ENCODE measurements at regions not wholly inside any gene's neighbourhood (a gene's known extent, or its start where the extent isn't known, plus 50 kb on each side); places are given as distances from the start of the nearest gene placed in this dataset.
"Not testable (repeated sequence)": the region's sequence is repeated elsewhere in the genome, so short reads cannot be mapped to it uniquely, and the experiment has no call there.

- H3K4me3 ChIP-seq (ENCODE audit: low read depth, low read length) = no peak overlapping the region
- no peak for TF ChIP-seq CTCF (IDR thresholded peaks at IDR 0.05; ENCODE audit: insufficient read depth, low read length, severe bottlenecking)
- FAIRE-seq (no peak), DNase-seq (ENCODE audit: low read depth) (no peak)
- H3K36me3 ChIP-seq (ENCODE audit: control insufficient read depth, insufficient read depth, low read length) = no peaks in the 10 kb centered on the region
- H3K27me3 ChIP-seq (ENCODE audit: control insufficient read depth, insufficient read depth, low read length) = no peaks in the 10 kb centered on the region
Measured at GRCh38 chr6:67884442-67884841, 750.6 kb upstream of the ADGRB3 start.

GRCh38 chr6:67883500-67884366 lies 751.3 kb upstream of the ADGRB3 start:
- no peak overlapping the region for H3K4me3 ChIP-seq (ENCODE audit: low read depth, low read length)
- H3K27me3 ChIP-seq (ENCODE audit: control insufficient read depth, insufficient read depth, low read length) = no peaks in the 10 kb centered on the region
- DNase-seq (ENCODE audit: low read depth) (no peak), FAIRE-seq (no peak)
- H3K36me3 ChIP-seq (ENCODE audit: control insufficient read depth, insufficient read depth, low read length) = no peaks in the 10 kb centered on the region
- TF ChIP-seq CTCF (IDR thresholded peaks at IDR 0.05; ENCODE audit: insufficient read depth, low read length, severe bottlenecking) = no peak

DNA sequence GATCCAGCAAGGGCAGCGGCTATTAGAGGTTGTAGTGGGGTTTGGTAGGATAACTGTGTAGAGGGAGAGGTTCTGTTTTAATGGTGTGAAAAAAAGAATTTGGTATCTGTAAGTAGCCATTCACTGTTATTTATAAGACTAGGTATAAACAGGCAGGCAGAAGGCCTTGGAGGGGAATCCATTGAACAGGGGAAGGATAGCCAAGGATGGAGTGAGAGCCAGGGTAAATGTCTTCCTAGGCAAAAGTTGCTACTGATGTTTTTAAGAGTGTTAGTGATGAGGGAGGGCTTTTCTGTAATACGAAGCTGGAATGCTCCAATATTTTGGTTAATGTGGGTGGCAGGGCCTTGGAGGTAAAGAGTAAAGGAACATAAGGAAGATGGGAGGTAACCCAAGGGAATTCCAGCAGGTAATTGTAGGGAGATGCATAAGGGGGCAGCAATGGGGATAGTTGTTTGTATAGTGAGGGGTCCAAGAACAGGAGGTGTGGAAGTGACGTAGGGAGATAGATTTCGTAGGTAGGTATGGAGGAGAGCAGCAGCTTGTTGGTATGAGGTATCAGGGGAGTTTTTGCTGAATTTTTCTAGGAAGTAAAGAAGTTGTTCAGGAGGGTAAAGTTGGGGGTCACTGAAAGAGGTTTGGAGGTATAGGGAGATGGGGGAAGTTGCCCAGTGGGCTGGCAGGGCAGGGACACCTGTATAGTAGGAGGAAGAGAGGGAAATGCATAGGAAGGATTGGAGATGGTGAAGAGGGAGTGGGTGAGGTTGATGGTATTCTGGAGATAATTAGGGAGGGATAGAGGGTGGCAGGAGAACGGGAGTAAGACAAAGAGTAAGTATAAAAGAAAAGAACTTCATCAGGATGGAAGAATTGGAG lies 752.4 kb upstream of the ADGRB3 start:
- FAIRE-seq (no peak), DNase-seq (ENCODE audit: low read depth) (no peak)
- no peak for TF ChIP-seq CTCF (IDR thresholded peaks at IDR 0.05; ENCODE audit: insufficient read depth, low read length, severe bottlenecking)
- no peak overlapping the region for H3K4me3 ChIP-seq (ENCODE audit: low read depth, low read length)
- no peaks in the 10 kb centered on the region for H3K36me3 ChIP-seq (ENCODE audit: control insufficient read depth, insufficient read depth, low read length)
- no peaks in the 10 kb centered on the region for H3K27me3 ChIP-seq (ENCODE audit: control insufficient read depth, insufficient read depth, low read length)

DNA sequence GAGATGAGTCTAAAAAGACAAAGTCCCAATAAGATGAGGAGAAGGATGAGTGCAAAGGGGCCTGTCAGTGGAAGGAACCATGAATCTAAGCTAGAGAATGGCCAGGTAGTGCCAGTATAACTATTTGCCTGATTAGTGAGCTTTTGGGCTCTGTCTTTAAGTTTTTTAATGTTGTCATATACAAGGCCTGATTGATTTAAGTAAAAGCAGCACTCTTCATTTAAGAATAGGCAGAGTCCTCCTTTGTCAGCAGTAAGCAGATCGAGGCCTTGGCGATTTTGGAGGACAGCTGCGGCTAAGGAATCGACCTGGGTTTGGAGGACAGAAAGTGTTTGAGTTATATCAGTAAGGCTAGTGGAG lies 753.4 kb upstream of the ADGRB3 start:
- Histone ChIP-seq H3K27me3 (ENCODE audit: control insufficient read depth, insufficient read depth, low read length) (no peaks in the 10 kb centered on the region), H3K4me3 (ENCODE audit: low read depth, low read length) (no peak overlapping the region), H3K36me3 (ENCODE audit: control insufficient read depth, insufficient read depth, low read length) (no peaks in the 10 kb centered on the region)
- TF ChIP-seq CTCF (IDR thresholded peaks at IDR 0.05; ENCODE audit: insufficient read depth, low read length, severe bottlenecking) = no peak
- DNase-seq (ENCODE audit: low read depth) = no peak
- no peak for FAIRE-seq

GRCh38 chr6:67880939-67881705 lies 754.0 kb upstream of the ADGRB3 start:
- H3K27me3 ChIP-seq (ENCODE audit: control insufficient read depth, insufficient read depth, low read length) = no peaks in the 10 kb centered on the region
- no peaks in the 10 kb centered on the region for H3K36me3 ChIP-seq (ENCODE audit: control insufficient read depth, insufficient read depth, low read length)
- no peak for FAIRE-seq
- no peak for TF ChIP-seq CTCF (IDR thresholded peaks at IDR 0.05; ENCODE audit: insufficient read depth, low read length, severe bottlenecking)
- no peak overlapping the region for H3K4me3 ChIP-seq (ENCODE audit: low read depth, low read length)
- DNase-seq (ENCODE audit: low read depth) = no peak

GRCh38 chr6:67880343-67880742 lies 754.7 kb upstream of the ADGRB3 start:
- H3K36me3 ChIP-seq (ENCODE audit: control insufficient read depth, insufficient read depth, low read length); DNase-seq (ENCODE audit: low read depth); FAIRE-seq; H3K27me3 ChIP-seq (ENCODE audit: control insufficient read depth, insufficient read depth, low read length); H3K4me3 ChIP-seq (ENCODE audit: low read depth, low read length): not testable (repeated sequence)

DNA sequence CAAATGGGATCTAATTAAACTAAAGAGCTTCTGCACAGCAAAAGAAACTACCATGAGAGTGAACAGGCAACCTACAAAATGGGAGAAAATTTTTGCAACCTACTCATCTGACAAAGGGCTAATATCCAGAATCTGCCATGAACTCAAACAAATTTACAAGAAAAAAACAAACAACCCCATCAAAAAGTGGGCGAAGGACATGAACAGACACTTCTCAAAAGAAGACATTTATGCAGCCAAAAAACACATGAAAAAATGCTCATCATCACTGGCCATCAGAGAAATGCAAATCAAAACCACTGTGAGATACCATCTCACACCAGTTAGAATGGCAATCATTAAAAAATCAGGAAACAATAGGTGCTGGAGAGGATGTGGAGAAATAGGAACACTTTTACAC lies 755.2 kb upstream of the ADGRB3 start:
- H3K27me3 ChIP-seq (ENCODE audit: control insufficient read depth, insufficient read depth, low read length); FAIRE-seq; H3K36me3 ChIP-seq (ENCODE audit: control insufficient read depth, insufficient read depth, low read length); H3K4me3 ChIP-seq (ENCODE audit: low read depth, low read length); DNase-seq (ENCODE audit: low read depth): not testable (repeated sequence)

DNA sequence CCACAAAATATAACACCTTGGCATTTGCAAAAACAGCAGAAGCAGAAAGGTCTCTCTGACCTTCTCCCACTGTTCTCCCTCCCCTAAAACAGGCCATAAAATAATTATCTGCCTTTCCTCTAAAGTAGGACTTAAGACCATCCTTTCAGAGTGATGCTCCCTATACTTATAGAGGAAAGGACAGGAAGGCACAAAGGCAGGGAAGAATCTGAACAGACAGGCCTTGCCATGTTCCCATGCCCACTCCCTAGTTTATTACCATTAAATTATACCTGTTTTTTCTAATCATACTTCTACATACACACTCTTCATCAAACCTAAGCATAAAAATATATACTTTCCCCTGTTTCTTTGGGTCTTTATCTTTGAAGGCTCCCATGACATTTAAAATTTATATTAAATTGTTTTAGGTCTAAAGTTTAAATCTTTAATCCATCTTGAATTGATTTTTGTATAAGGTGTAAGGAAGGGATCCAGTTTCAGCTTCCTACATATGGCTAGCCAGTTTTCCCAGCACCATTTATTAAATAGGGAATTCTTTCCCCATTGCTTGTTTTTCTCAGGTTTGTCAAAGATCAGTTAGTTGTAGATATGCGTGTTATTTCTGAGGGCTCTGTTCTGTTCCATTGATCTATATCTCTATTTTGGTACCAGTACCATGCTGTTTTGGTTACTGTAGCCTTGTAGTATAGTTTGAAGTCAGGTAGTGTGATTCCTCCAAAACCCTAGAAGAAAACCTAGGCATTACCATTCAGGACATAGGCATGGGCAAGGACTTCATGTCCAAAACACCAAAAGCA lies 755.8 kb upstream of the ADGRB3 start:
- not testable (repeated sequence) for H3K36me3 ChIP-seq (ENCODE audit: control insufficient read depth, insufficient read depth, low read length); H3K4me3 ChIP-seq (ENCODE audit: low read depth, low read length); FAIRE-seq; H3K27me3 ChIP-seq (ENCODE audit: control insufficient read depth, insufficient read depth, low read length); DNase-seq (ENCODE audit: low read depth)

All from bronchial epithelial cell (primary cell).